HUES64 (cell line): ENCODE measurements at regions not wholly inside any gene's neighbourhood (a gene's known extent, or its start where the extent isn't known, plus 50 kb on each side); places are given as distances from the start of the nearest gene placed in this dataset.
"Not testable (repeated sequence)": the region's sequence is repeated elsewhere in the genome, so short reads cannot be mapped to it uniquely, and the experiment has no call there.

ENCODE experiments used
- H3K27ac ChIP-seq: 2 replicates; pipeline ENCODE4 v1.7.0; 2013; ENCODE audit warnings: low read depth, low read length, inconsistent platforms
- H3K27me3 ChIP-seq: 2 replicates; pipeline ENCODE4 v1.6.1; 2013; ENCODE audit warnings: mild to moderate bottlenecking, low read length; ENCODE audit not compliant: insufficient read depth
- H3K36me3 ChIP-seq: 2 replicates; pipeline ENCODE4 v1.6.1; 2013; ENCODE audit warnings: mild to moderate bottlenecking, low read length; ENCODE audit not compliant: insufficient read depth
- H3K4me1 ChIP-seq: 2 replicates; pipeline ENCODE4 v1.6.1; 2013; ENCODE audit warnings: mild to moderate bottlenecking, low read length, moderate library complexity; ENCODE audit not compliant: insufficient read depth
- H3K4me3 ChIP-seq: 2 replicates; pipeline ENCODE4 v1.5.1; 2013; ENCODE audit warnings: mild to moderate bottlenecking, low read length, moderate library complexity
- H3K9ac ChIP-seq: 2 replicates; pipeline ENCODE4 v1.6.1; 2013; ENCODE audit warnings: mild to moderate bottlenecking, low read depth, low read length
- H3K9me3 ChIP-seq: 2 replicates; pipeline ENCODE4 v1.6.1; 2013; ENCODE audit warnings: low read depth, low read length; ENCODE audit not compliant: insufficient read depth
- WGBS: fragments of 150-250, 120-280 bp; methylation state at CpG from one replicate; pipeline ENCODE4 v1.1.7; 2013; ENCODE audit warnings: missing lambda C conversion rate; 5-methylcytosine and 5-hydroxymethylcytosine counted together

- H3K4me1 ChIP-seq, H3K9ac ChIP-seq, H3K9me3 ChIP-seq, H3K27me3 ChIP-seq, H3K27ac ChIP-seq, H3K4me3 ChIP-seq, H3K36me3 ChIP-seq: not testable (repeated sequence)
- WGBS = 95% methylated on average over 2 of the region's 3 CpGs
These were observed 220.9 kb downstream of the UTRN start for GRCh38 chr6:144506051-144506450.

- not testable (repeated sequence) for H3K4me1 ChIP-seq, H3K4me3 ChIP-seq, H3K36me3 ChIP-seq, H3K27ac ChIP-seq, H3K9me3 ChIP-seq, H3K27me3 ChIP-seq, H3K9ac ChIP-seq
- 94% methylated on average over 6 of the region's 6 CpGs for WGBS
These were observed 222.7 kb downstream of the UTRN start for GRCh38 chr6:144507772-144508312.

- Histone ChIP-seq H3K4me3 (no peak overlapping the region), H3K9ac (no peak overlapping the region), H3K27ac (no peak overlapping the region), H3K4me1 (no peaks in the 10 kb centered on the region), H3K36me3 (peaks cover 23% of the 10 kb centered on the region), H3K27me3 (no peaks in the 10 kb centered on the region), H3K9me3 (no peaks in the 10 kb centered on the region)
- 90% methylated on average over 4 of the region's 4 CpGs for WGBS
These were observed 225.7 kb downstream of the UTRN start for GRCh38 chr6:144510859-144511258.

GRCh38 chr6:144515761-144516160, 230.6 kb downstream of the UTRN start:
- 95% methylated on average over 5 of the region's 5 CpGs for WGBS
- no peaks in the 10 kb centered on the region for H3K9me3 ChIP-seq
- peaks cover 42% of the 10 kb centered on the region for H3K36me3 ChIP-seq
- no peak overlapping the region for H3K4me3 ChIP-seq
- no peak overlapping the region for H3K27ac ChIP-seq
- H3K27me3 ChIP-seq = no peaks in the 10 kb centered on the region
- no peaks in the 10 kb centered on the region for H3K4me1 ChIP-seq
- H3K9ac ChIP-seq = no peak overlapping the region

- Histone ChIP-seq H3K4me1 (no peaks in the 10 kb centered on the region), H3K9me3 (no peaks in the 10 kb centered on the region), H3K9ac (no peak overlapping the region), H3K36me3 (peaks cover 44% of the 10 kb centered on the region), H3K27me3 (no peaks in the 10 kb centered on the region), H3K4me3 (no peak overlapping the region), H3K27ac (no peak overlapping the region)
- 97% methylated on average over 4 of the region's 4 CpGs for WGBS
These were observed 234.3 kb downstream of the UTRN start for GRCh38 chr6:144519426-144519825.

- Histone ChIP-seq H3K4me3 (no peak overlapping the region), H3K4me1 (peaks cover 4% of the 10 kb centered on the region; the same call in 1 of the 2 replicates), H3K36me3 (peaks cover 15% of the 10 kb centered on the region), H3K27ac (peak overlapping the region; percentile 54), H3K27me3 (no peaks in the 10 kb centered on the region), H3K9ac (no peak overlapping the region), H3K9me3 (no peaks in the 10 kb centered on the region)
- WGBS = 89% methylated on average over 9 of the region's 9 CpGs
These were observed 243.7 kb downstream of the UTRN start for GRCh38 chr6:144528743-144529425.

GRCh38 chr6:144530118-144530517, 245.0 kb downstream of the UTRN start:
- Histone ChIP-seq H3K27me3 (no peaks in the 10 kb centered on the region), H3K9me3 (no peaks in the 10 kb centered on the region), H3K9ac (no peak overlapping the region), H3K4me1 (peaks cover 4% of the 10 kb centered on the region; the same call in 1 of the 2 replicates), H3K36me3 (peaks cover 20% of the 10 kb centered on the region), H3K4me3 (no peak overlapping the region), H3K27ac (no peak overlapping the region)
- 67% methylated on average over 1 of the region's 2 CpGs for WGBS

GRCh38 chr6:144532238-144532637, 247.1 kb downstream of the UTRN start:
- H3K27ac ChIP-seq, H3K4me1 ChIP-seq, H3K9me3 ChIP-seq, H3K27me3 ChIP-seq, H3K4me3 ChIP-seq, H3K9ac ChIP-seq: not testable (repeated sequence)
- WGBS = 96% methylated on average over 2 of the region's 3 CpGs
- peaks cover 20% of the 10 kb centered on the region for H3K36me3 ChIP-seq

GRCh38 chr6:144534180-144534579, 249.0 kb downstream of the UTRN start:
- Histone ChIP-seq H3K27ac (no peak overlapping the region), H3K9me3 (no peaks in the 10 kb centered on the region), H3K9ac (no peak overlapping the region), H3K36me3 (peaks cover 28% of the 10 kb centered on the region), H3K4me1 (peaks cover 2% of the 10 kb centered on the region; the same call in 1 of the 2 replicates), H3K27me3 (no peaks in the 10 kb centered on the region), H3K4me3 (no peak overlapping the region)
- WGBS = 91% methylated on average over 3 of the region's 3 CpGs

GRCh38 chr6:144535630-144536029, 250.5 kb downstream of the UTRN start:
- no peak overlapping the region for H3K4me3 ChIP-seq
- 96% methylated on average over 2 of the region's 2 CpGs for WGBS
- no peaks in the 10 kb centered on the region for H3K4me1 ChIP-seq
- H3K9ac ChIP-seq = no peak overlapping the region
- H3K36me3 ChIP-seq = peaks cover 37% of the 10 kb centered on the region
- H3K9me3 ChIP-seq = no peaks in the 10 kb centered on the region
- no peaks in the 10 kb centered on the region for H3K27me3 ChIP-seq
- no peak overlapping the region for H3K27ac ChIP-seq

- Histone ChIP-seq H3K4me3 (no peak overlapping the region), H3K36me3 (peaks cover 38% of the 10 kb centered on the region), H3K9me3 (no peaks in the 10 kb centered on the region), H3K4me1 (no peaks in the 10 kb centered on the region), H3K27me3 (no peaks in the 10 kb centered on the region), H3K9ac (no peak overlapping the region), H3K27ac (no peak overlapping the region)
- no CpG with 5 or more reads among the region's 1 CpG for WGBS
These were observed 250.9 kb downstream of the UTRN start for GRCh38 chr6:144536079-144536478.
